ENCODE measurements at regions not wholly inside any gene's neighbourhood (a gene's known extent, or its start where the extent isn't known, plus 50 kb on each side); places are given as distances from the start of the nearest gene placed in this dataset.

GRCh38 chr11:105553025-105553424 is 56.8 kb upstream of the GRIA4 start:
- Mint-ChIP-seq H3K4me1 (ENCODE audit: low read depth in 2 of 2) (no peaks in the 10 kb centered on the region), H3K36me3 (peaks cover 5% of the 10 kb centered on the region), H3K27ac (no peak overlapping the region), H3K4me3 (no peak overlapping the region), H3K9me3 (peaks cover 6% of the 10 kb centered on the region), H3K27me3 (no peaks in the 10 kb centered on the region)
- no peak for ATAC-seq
- no peak for DNase-seq (ENCODE audit: low spot score)

GRCh38 chr11:105548359-105548758 is 61.5 kb upstream of the GRIA4 start:
- H3K27me3 Mint-ChIP-seq, result no peaks in the 10 kb centered on the region
- no peaks in the 10 kb centered on the region for H3K4me1 Mint-ChIP-seq (ENCODE audit: low read depth in 2 of 2)
- ATAC-seq (no peak), DNase-seq (ENCODE audit: low spot score) (no peak)
- H3K27ac Mint-ChIP-seq, result no peak overlapping the region
- peaks cover 5% of the 10 kb centered on the region for H3K36me3 Mint-ChIP-seq
- peaks cover 9% of the 10 kb centered on the region for H3K9me3 Mint-ChIP-seq
- no peak overlapping the region for H3K4me3 Mint-ChIP-seq

DNA sequence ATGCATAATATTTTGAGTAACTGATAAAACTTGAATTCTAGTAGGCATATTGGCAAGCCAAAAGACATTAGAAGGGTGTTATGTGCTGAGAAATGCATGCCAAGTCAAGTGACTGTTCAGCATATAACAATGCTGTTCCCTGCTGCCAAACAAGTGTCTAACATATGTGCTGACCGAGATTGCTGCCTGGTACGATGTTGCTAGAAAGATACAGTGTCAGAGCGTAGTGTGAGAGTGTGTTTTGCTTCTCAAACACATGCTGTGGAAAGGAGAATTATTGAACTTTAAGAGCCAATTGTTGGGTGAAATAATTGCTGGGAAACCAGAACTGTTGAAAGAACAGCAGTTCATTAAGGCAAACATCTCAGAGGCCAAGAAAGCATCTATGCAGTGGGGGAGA is 71.3 kb upstream of the GRIA4 start:
- no peak overlapping the region for H3K27ac Mint-ChIP-seq
- no peak overlapping the region for H3K4me3 Mint-ChIP-seq
- no peaks in the 10 kb centered on the region for H3K4me1 Mint-ChIP-seq (ENCODE audit: low read depth in 2 of 2)
- peaks cover 3% of the 10 kb centered on the region for H3K9me3 Mint-ChIP-seq
- DNase-seq (ENCODE audit: low spot score) (no peak), ATAC-seq (no peak)
- no peaks in the 10 kb centered on the region for H3K36me3 Mint-ChIP-seq
- H3K27me3 Mint-ChIP-seq, result no peaks in the 10 kb centered on the region

DNA sequence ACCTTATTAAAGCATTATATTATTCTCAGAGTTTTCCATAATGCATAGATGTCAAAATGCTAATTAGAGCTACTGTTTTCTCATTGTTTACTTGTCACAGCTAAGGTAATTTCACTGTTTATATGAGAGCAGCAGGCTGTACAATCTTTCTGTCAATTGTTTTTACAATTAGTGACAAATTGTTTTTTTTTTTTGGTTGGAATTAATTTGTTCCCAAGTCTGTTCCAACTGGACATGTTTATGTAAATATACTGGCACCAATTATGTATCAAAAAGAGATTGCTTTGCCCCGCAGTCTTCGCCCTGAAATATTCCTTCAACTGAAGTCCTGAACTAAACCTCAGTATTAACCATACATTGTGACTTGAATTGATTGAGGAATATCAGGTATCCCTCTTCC is 72.3 kb upstream of the GRIA4 start:
- no peak overlapping the region for H3K4me3 Mint-ChIP-seq
- DNase-seq (ENCODE audit: low spot score), result no peak

DNA sequence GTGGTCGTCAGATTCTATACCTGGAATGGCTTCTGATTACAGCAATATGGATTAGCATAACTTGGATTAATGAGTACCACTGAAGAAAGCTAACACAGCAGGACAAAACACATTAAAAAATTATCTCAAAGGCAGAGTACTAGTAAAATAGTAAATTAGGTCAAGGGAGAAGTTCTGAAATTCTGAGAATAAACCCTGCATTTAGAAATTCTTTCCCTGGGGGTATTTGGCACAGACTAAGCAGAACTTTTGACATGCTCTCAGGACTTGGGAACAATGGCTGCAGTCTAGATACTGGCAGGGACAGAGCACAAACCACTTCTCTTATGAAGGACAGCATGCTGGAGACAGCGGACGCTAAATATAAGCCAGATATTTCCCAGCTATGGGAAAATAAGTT is 85.6 kb upstream of the GRIA4 start:
- no peaks in the 10 kb centered on the region for H3K27me3 Mint-ChIP-seq
- DNase-seq (ENCODE audit: low spot score) (no peak), ATAC-seq (no peak)
- no peak overlapping the region for H3K4me3 Mint-ChIP-seq
- H3K36me3 Mint-ChIP-seq, result no peaks in the 10 kb centered on the region
- peaks cover 21% of the 10 kb centered on the region for H3K9me3 Mint-ChIP-seq
- H3K27ac Mint-ChIP-seq, result no peak overlapping the region
- H3K4me1 Mint-ChIP-seq (ENCODE audit: low read depth in 2 of 2), result no peaks in the 10 kb centered on the region

More for the DNA sequence above, 72.3 kb upstream of the GRIA4 start:
- Mint-ChIP-seq H3K27ac (no peak overlapping the region), H3K27me3 (no peaks in the 10 kb centered on the region), H3K4me1 (ENCODE audit: low read depth in 2 of 2) (no peaks in the 10 kb centered on the region), H3K36me3 (no peaks in the 10 kb centered on the region), H3K9me3 (peaks cover 3% of the 10 kb centered on the region)
- ATAC-seq, result no peak

- no peak for ATAC-seq
- H3K27me3 Mint-ChIP-seq, result no peaks in the 10 kb centered on the region
These were observed 89.0 kb upstream of the GRIA4 start for GRCh38 chr11:105520706-105521345.

DNA sequence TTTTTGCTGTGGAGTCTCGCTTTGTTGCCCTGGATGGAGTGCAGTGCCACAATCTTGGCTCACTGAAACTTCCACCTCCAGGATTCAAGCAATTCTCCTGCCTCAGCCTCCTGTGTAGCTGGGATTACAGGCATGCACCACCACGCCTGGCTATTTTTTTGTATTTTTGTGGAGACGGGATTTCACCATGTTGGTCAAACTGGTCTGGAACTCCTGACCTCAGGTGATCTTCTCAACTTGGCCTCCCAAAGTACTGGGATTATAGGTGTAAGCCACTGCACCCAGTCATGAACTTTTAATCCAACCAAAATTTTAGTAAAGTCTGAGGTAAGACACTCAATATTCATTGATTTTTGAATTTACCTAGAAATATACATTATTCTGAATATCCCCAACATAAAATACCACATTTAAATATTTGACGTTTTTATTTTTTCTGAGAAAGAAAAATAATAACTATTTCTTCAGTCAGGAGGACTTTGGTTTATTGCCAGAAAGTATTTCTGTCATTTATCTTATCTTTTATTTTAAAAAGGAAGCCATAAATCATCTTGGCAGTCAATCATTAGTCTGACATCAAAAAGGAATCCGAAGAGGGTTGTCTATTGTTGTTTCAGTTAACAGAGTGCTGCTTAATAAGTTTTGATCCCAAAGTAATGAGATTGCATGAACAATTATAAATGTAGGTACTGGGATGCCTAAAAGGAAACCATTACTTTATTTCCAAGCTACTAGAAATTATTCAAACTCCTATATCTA is 102.2 kb upstream of the GRIA4 start:
- H3K4me1 Mint-ChIP-seq (ENCODE audit: low read depth in 2 of 2), result no peaks in the 10 kb centered on the region
- no peak overlapping the region for H3K4me3 Mint-ChIP-seq
- no peaks in the 10 kb centered on the region for H3K36me3 Mint-ChIP-seq
- peaks cover 7% of the 10 kb centered on the region for H3K9me3 Mint-ChIP-seq
- H3K27me3 Mint-ChIP-seq, result no peaks in the 10 kb centered on the region
- no peak overlapping the region for H3K27ac Mint-ChIP-seq
- no peak for ATAC-seq
- DNase-seq (ENCODE audit: low spot score), result no peak

More at GRCh38 chr11:105520706-105521345, 89.0 kb upstream of the GRIA4 start:
- no peaks in the 10 kb centered on the region for H3K4me1 Mint-ChIP-seq (ENCODE audit: low read depth in 2 of 2)
- no peak overlapping the region for H3K27ac Mint-ChIP-seq
- no peak for DNase-seq (ENCODE audit: low spot score)
- H3K4me3 Mint-ChIP-seq, result no peak overlapping the region
- H3K36me3 Mint-ChIP-seq, result peaks cover 6% of the 10 kb centered on the region
- peaks cover 20% of the 10 kb centered on the region for H3K9me3 Mint-ChIP-seq

GRCh38 chr11:105492010-105492409 is 117.9 kb upstream of the GRIA4 start:
- Mint-ChIP-seq H3K9me3 (no peaks in the 10 kb centered on the region), H3K4me1 (ENCODE audit: low read depth in 2 of 2) (no peaks in the 10 kb centered on the region), H3K36me3 (no peaks in the 10 kb centered on the region), H3K4me3 (no peak overlapping the region), H3K27me3 (no peaks in the 10 kb centered on the region), H3K27ac (no peak overlapping the region)
- DNase-seq (ENCODE audit: low spot score), result no peak
- no peak for ATAC-seq

DNA sequence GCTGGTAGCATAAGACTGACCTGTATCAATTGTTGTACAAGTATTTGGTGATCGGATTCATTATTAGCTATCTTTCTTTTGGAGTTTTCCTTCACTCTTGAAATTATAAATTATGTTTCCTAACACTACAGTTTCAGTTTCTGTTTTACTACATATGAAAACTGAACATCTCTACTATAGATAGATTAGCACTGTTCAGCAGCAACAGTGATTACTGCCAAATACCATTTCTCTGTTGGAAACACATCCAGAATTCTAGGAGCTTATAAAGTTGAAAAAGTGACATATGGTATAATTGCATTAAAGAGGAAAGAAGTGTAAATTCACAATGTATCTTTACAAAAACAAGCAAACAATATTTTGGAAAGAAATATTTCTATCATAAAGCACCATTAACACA is 118.5 kb upstream of the GRIA4 start:
- DNase-seq (ENCODE audit: low spot score), result no peak
- H3K4me1 Mint-ChIP-seq (ENCODE audit: low read depth in 2 of 2), result no peaks in the 10 kb centered on the region
- H3K9me3 Mint-ChIP-seq, result no peaks in the 10 kb centered on the region
- H3K4me3 Mint-ChIP-seq, result no peak overlapping the region
- ATAC-seq, result no peak
- H3K36me3 Mint-ChIP-seq, result no peaks in the 10 kb centered on the region
- no peak overlapping the region for H3K27ac Mint-ChIP-seq
- no peaks in the 10 kb centered on the region for H3K27me3 Mint-ChIP-seq

GRCh38 chr11:105490333-105490732 is 119.5 kb upstream of the GRIA4 start:
- Mint-ChIP-seq H3K4me3 (no peak overlapping the region), H3K4me1 (ENCODE audit: low read depth in 2 of 2) (no peaks in the 10 kb centered on the region)

DNA sequence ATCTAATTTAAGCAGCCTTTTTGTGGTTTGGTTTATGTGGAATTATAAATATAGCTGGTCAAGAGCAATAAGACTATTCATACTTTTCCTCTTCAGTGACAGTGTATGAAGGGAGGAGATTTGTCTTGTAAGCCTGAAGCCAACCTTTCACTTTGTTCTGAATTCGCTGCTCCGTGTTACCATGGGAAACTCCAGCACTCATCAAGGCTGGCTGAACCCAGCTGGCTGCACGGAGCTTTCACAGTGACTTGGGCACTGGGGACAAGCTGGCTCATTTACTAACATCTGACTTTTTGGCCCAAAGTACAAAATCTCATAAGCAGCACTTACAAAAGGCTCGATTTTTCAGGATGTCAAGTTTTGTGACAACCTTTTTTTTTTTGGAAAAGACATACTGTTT is 120.4 kb upstream of the GRIA4 start:
- Mint-ChIP-seq H3K27me3 (no peaks in the 10 kb centered on the region), H3K36me3 (no peaks in the 10 kb centered on the region), H3K4me3 (no peak overlapping the region), H3K4me1 (ENCODE audit: low read depth in 2 of 2) (no peaks in the 10 kb centered on the region), H3K9me3 (peaks cover 8% of the 10 kb centered on the region), H3K27ac (no peak overlapping the region)
- DNase-seq (ENCODE audit: low spot score) (no peak), ATAC-seq (no peak)

More at GRCh38 chr11:105490333-105490732, 119.5 kb upstream of the GRIA4 start:
- no peak overlapping the region for H3K27ac Mint-ChIP-seq
- ATAC-seq, result no peak
- H3K36me3 Mint-ChIP-seq, result no peaks in the 10 kb centered on the region
- DNase-seq (ENCODE audit: low spot score), result no peak
- no peaks in the 10 kb centered on the region for H3K27me3 Mint-ChIP-seq
- peaks cover 4% of the 10 kb centered on the region for H3K9me3 Mint-ChIP-seq

DNA sequence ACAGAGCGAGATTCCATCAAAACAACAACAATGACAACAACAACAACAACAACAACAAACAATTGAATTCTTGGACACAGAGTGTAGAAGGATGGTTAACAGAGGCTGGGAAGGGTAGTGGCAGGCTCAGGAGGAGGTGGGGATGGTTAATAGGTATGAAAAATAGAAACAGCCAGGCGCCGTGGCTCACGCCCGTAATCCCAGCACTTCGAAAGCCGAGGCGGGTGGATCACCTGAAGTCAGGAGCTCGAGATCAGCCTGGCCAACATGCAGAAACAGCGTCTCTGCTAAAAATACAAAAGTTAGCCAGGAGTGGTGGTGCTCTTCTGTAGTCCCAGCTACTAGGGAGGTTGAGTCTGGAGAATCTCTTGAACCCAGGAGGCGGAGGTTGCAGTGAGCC is 122.9 kb upstream of the GRIA4 start:
- Mint-ChIP-seq H3K4me3 (no peak overlapping the region), H3K9me3 (peaks cover 12% of the 10 kb centered on the region), H3K36me3 (no peaks in the 10 kb centered on the region), H3K4me1 (ENCODE audit: low read depth in 2 of 2) (no peaks in the 10 kb centered on the region), H3K27ac (no peak overlapping the region), H3K27me3 (no peaks in the 10 kb centered on the region)
- no peak for ATAC-seq
- no peak for DNase-seq (ENCODE audit: low spot score)

GRCh38 chr11:105469931-105470330 is 139.9 kb upstream of the GRIA4 start:
- H3K36me3 Mint-ChIP-seq, result no peaks in the 10 kb centered on the region
- ATAC-seq, result no peak
- no peak overlapping the region for H3K27ac Mint-ChIP-seq
- peaks cover 6% of the 10 kb centered on the region for H3K9me3 Mint-ChIP-seq
- H3K4me3 Mint-ChIP-seq, result no peak overlapping the region
- H3K4me1 Mint-ChIP-seq (ENCODE audit: low read depth in 2 of 2), result no peaks in the 10 kb centered on the region
- H3K27me3 Mint-ChIP-seq, result no peaks in the 10 kb centered on the region
- DNase-seq (ENCODE audit: low spot score), result no peak

DNA sequence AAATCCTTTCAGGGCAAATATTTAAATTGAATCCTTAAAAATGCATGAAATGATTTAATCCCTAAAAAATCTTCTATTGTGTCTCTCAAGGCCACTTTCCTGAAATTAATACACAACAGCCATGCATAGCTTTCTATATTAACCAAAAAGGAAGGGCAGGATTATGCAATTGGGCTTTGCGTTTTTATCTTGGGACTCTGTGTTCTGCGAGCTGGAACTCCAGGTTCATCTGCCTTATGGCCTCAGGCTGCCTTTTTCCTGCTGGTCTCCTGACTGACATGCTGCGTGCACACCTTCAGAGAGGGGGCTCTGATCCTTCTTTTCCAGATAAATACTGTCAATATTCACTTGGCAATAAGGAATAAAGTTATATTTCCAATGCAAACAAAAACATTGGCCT is 141.7 kb upstream of the GRIA4 start:
- no peak for ATAC-seq
- Mint-ChIP-seq H3K27ac (no peak overlapping the region), H3K9me3 (peaks cover 2% of the 10 kb centered on the region), H3K27me3 (no peaks in the 10 kb centered on the region), H3K4me1 (ENCODE audit: low read depth in 2 of 2) (no peaks in the 10 kb centered on the region), H3K36me3 (no peaks in the 10 kb centered on the region), H3K4me3 (no peak overlapping the region)
- no peak for DNase-seq (ENCODE audit: low spot score)

Data from natural killer cell treated with Interleukin-12 subunit alpha and Interleukin-12 subunit beta and Interleukin-15 and Interleukin-18, amount 100 ng/mL, for 72 hours (primary cell).